Thoracic aorta (tissue), 2 donors: ENCODE measurements at regions not wholly inside any gene's neighbourhood (a gene's known extent, or its start where the extent isn't known, plus 50 kb on each side); places are given as distances from the start of the nearest gene placed in this dataset.

Source experiments
- ATAC-seq: fragments of 150-250 bp; one replicate; pipeline ENCODE4 v1.8.0; 2017; ENCODE audit warnings: low read depth; ENCODE audit not compliant: insufficient number of reproducible peaks, low FRiP score
- DNase-seq: peaks from one replicate; pipeline ENCODE4 v3.0.0-alpha.2; 2020; ENCODE audit warnings: low spot score
- H3K27ac ChIP-seq, 2 donors: fragments of 200-600 bp; sonication (generic); 1 replicate in 1 of 2; 2 replicates in 1 of 2; pipeline ENCODE4 v1.5.1; 2016; ENCODE audit warnings: mild to moderate bottlenecking in 2 of 2, moderate library complexity in 2 of 2
- H3K27me3 ChIP-seq: fragments of 200-600 bp; sonication (generic); replicated peaks from 2 replicates; pipeline ENCODE4 v1.6.0; 2016; ENCODE audit warnings: mild to moderate bottlenecking; ENCODE audit not compliant: insufficient read depth
- H3K36me3 ChIP-seq: fragments of 200-600 bp; sonication (generic); one replicate; pipeline ENCODE4 v1.5.1; 2016
- H3K4me1 ChIP-seq, 2 donors: fragments of 200-600 bp; sonication (generic); 1 replicate in 1 of 2; 2 replicates in 1 of 2; pipeline versions ENCODE4 v1.5.1 to v1.6.0; 2016; ENCODE audit warnings: low read depth in 2 of 2, mild to moderate bottlenecking in 1 of 2; ENCODE audit not compliant: control insufficient read depth in 1 of 2
- H3K4me3 ChIP-seq: fragments of 200-600 bp; sonication (generic); 2 replicates; pipeline ENCODE4 v1.5.1; 2016; ENCODE audit warnings: mild to moderate bottlenecking
- H3K9me3 ChIP-seq: fragments of 200-600 bp; sonication (generic); 2 replicates; pipeline ENCODE4 v1.5.1; 2016
- CTCF ChIP-seq: fragments of 200-600 bp; sonication (generic); IDR thresholded peaks from one replicate; pipeline ENCODE4 v1.5.1; 2019; ENCODE audit warnings: antibody characterized with exemption

- no peaks in the 10 kb centered on the region for H3K36me3 ChIP-seq
- no peak for TF ChIP-seq CTCF
- H3K9me3 ChIP-seq: no peaks in the 10 kb centered on the region
- ATAC-seq: no peak
- H3K27me3 ChIP-seq: no peaks in the 10 kb centered on the region
- H3K4me1 ChIP-seq: no peaks in the 10 kb centered on the region
- no peak overlapping the region for H3K4me3 ChIP-seq
- no peak for DNase-seq
- no peak overlapping the region for H3K27ac ChIP-seq
These were observed 94.8 kb upstream of the RAB12 start for GRCh38 chr18:8514409-8514808.

GRCh38 chr18:8515142-8515865 is 93.9 kb upstream of the RAB12 start:
- H3K4me1 ChIP-seq: no peaks in the 10 kb centered on the region
- no peaks in the 10 kb centered on the region for H3K9me3 ChIP-seq
- TF ChIP-seq CTCF: no peak
- no peak for ATAC-seq
- no peak overlapping the region for H3K4me3 ChIP-seq
- no peaks in the 10 kb centered on the region for H3K36me3 ChIP-seq
- H3K27ac ChIP-seq: no peak overlapping the region
- no peaks in the 10 kb centered on the region for H3K27me3 ChIP-seq
- no peak for DNase-seq

- Histone ChIP-seq H3K27ac (no peak overlapping the region), H3K4me1 (no peaks in the 10 kb centered on the region), H3K36me3 (no peaks in the 10 kb centered on the region), H3K9me3 (peaks cover 3% of the 10 kb centered on the region), H3K27me3 (no peaks in the 10 kb centered on the region), H3K4me3 (no peak overlapping the region)
- no peak for ATAC-seq
- no peak for TF ChIP-seq CTCF
- DNase-seq: no peak
These were observed 92.6 kb upstream of the RAB12 start for GRCh38 chr18:8516371-8517250.

GRCh38 chr18:8517276-8517675 is 92.0 kb upstream of the RAB12 start:
- ATAC-seq: no peak
- no peak for TF ChIP-seq CTCF

GRCh38 chr18:8519102-8519501 is 90.1 kb upstream of the RAB12 start:
- DNase-seq (no peak), ATAC-seq (no peak)
- no peak for TF ChIP-seq CTCF
- Histone ChIP-seq H3K4me3 (no peak overlapping the region), H3K27me3 (no peaks in the 10 kb centered on the region), H3K36me3 (no peaks in the 10 kb centered on the region), H3K4me1 (no peaks in the 10 kb centered on the region), H3K27ac (no peak overlapping the region), H3K9me3 (peaks cover 3% of the 10 kb centered on the region)

More at GRCh38 chr18:8517276-8517675, 92.0 kb upstream of the RAB12 start:
- Histone ChIP-seq H3K4me1 (no peaks in the 10 kb centered on the region), H3K36me3 (no peaks in the 10 kb centered on the region), H3K27ac (no peak overlapping the region), H3K4me3 (no peak overlapping the region), H3K9me3 (peaks cover 3% of the 10 kb centered on the region), H3K27me3 (no peaks in the 10 kb centered on the region)
- DNase-seq: no peak
